WTC11 (cell line): ENCODE measurements at regions not wholly inside any gene's neighbourhood (a gene's known extent, or its start where the extent isn't known, plus 50 kb on each side); places are given as distances from the start of the nearest gene placed in this dataset.

Experiments
- ATAC-seq: fragments of 200-7000 bp; cut with Tn5 transposase; 2 replicates; pipeline ENCODE4 v1.10.0; 2021; ENCODE audit warnings: mild to moderate bottlenecking, moderate library complexity
- CTCF ChIA-PET: fragments of 300-600 bp; sonication (Branson Sonifier 250); formaldehyde crosslinking; loops from one replicate; lab custom pipeline; 2021; ENCODE audit warnings: antibody characterized with exemption; lab: Charles Lee
- POLR2A ChIA-PET: fragments of 350-600 bp; sonication (Branson Sonifier 250); formaldehyde crosslinking; loops from one replicate; lab custom pipeline; 2021; ENCODE audit warnings: antibody characterized with exemption; lab: Charles Lee
- DNase-seq: peaks from one replicate; pipeline ENCODE4 v3.0.0; 2021; ENCODE audit warnings: low spot score
- H3K27ac Mint-ChIP-seq: 2 replicates; pipeline ENCODE4 v1.8.0; 2021; ENCODE audit warnings: mixed read lengths
- H3K27me3 Mint-ChIP-seq: 2 replicates; pipeline ENCODE4 v1.8.0; 2021; ENCODE audit warnings: low read depth, mild to moderate bottlenecking, moderate library complexity, mixed read lengths
- H3K36me3 Mint-ChIP-seq: 2 replicates; pipeline ENCODE4 v1.8.0; 2021; ENCODE audit warnings: mixed read lengths
- H3K4me1 Mint-ChIP-seq: 2 replicates; pipeline ENCODE4 v1.8.0; 2022; ENCODE audit warnings: mixed read lengths
- H3K4me3 Mint-ChIP-seq: 2 replicates; pipeline ENCODE4 v1.8.0; 2021; ENCODE audit warnings: mild to moderate bottlenecking, moderate library complexity, mixed read lengths
- H3K9me3 Mint-ChIP-seq: 2 replicates; pipeline ENCODE4 v1.8.0; 2021; ENCODE audit warnings: mixed read lengths
- ATF1 ChIP-seq: sonication (generic); formaldehyde crosslinking; IDR thresholded peaks from 2 replicates; pipeline ENCODE4 v1.8.1; 2023; ENCODE audit warnings: mild to moderate bottlenecking, moderate library complexity, missing genetic modification reagents
- CBFB ChIP-seq: sonication (generic); formaldehyde crosslinking; IDR thresholded peaks from 2 replicates; pipeline ENCODE4 v1.8.1; 2022; ENCODE audit warnings: mild to moderate bottlenecking, low read depth, missing genetic modification reagents
- ESRRA ChIP-seq: sonication (generic); formaldehyde crosslinking; IDR thresholded peaks from 2 replicates; pipeline ENCODE4 v1.8.1; 2022; ENCODE audit warnings: mild to moderate bottlenecking, missing genetic modification reagents, borderline replicate concordance
- JUN ChIP-seq: sonication (generic); formaldehyde crosslinking; IDR thresholded peaks from 2 replicates; pipeline ENCODE4 v1.8.0; 2023; ENCODE audit warnings: mild to moderate bottlenecking, missing genetic modification reagents
- NR2C2 ChIP-seq: sonication (generic); formaldehyde crosslinking; IDR thresholded peaks from 2 replicates; pipeline ENCODE4 v1.8.0; 2022; ENCODE audit warnings: mild to moderate bottlenecking, missing genetic modification reagents
- NR3C1 ChIP-seq: sonication (generic); formaldehyde crosslinking; conservative IDR thresholded peaks from 2 replicates; pipeline ENCODE4 v1.8.1; 2023; ENCODE audit warnings: low read depth, mild to moderate bottlenecking, missing genetic modification reagents
- SMAD3 ChIP-seq: sonication (generic); formaldehyde crosslinking; IDR thresholded peaks from 2 replicates; pipeline ENCODE4 v1.8.0; 2022; ENCODE audit warnings: missing genetic modification reagents, mild to moderate bottlenecking, borderline replicate concordance
- TCF7 ChIP-seq: sonication (generic); formaldehyde crosslinking; IDR thresholded peaks from 2 replicates; pipeline ENCODE4 v1.8.0; 2022; ENCODE audit warnings: mild to moderate bottlenecking, low read depth, missing genetic modification reagents, moderate library complexity
- TEAD1 ChIP-seq: sonication (generic); formaldehyde crosslinking; IDR thresholded peaks from 2 replicates; pipeline ENCODE4 v1.8.0; 2022; ENCODE audit warnings: mild to moderate bottlenecking, missing genetic modification reagents
- ZNF263 ChIP-seq: sonication (generic); formaldehyde crosslinking; IDR thresholded peaks from 2 replicates; pipeline ENCODE4 v1.8.1; 2022; ENCODE audit warnings: low read depth, mild to moderate bottlenecking, moderate library complexity, missing genetic modification reagents
- ZNF317 ChIP-seq: sonication (generic); formaldehyde crosslinking; IDR thresholded peaks from 2 replicates; pipeline ENCODE4 v1.8.1; 2023; ENCODE audit warnings: low read depth, mild to moderate bottlenecking, moderate library complexity, missing genetic modification reagents, borderline replicate concordance
- ZNF416 ChIP-seq: fragments of 250-450 bp; sonication (Bioruptor Pico); IDR thresholded peaks from 2 replicates; pipeline ENCODE4 v1.9.0; 2021; ENCODE audit warnings: mild to moderate bottlenecking, inconsistent platforms
- ZNF671 ChIP-seq: fragments of 250-450 bp; sonication (Bioruptor Pico); IDR thresholded peaks from 2 replicates; pipeline ENCODE4 v1.8.0; 2021; ENCODE audit warnings: mild to moderate bottlenecking
- TF ChIP-seq, protein P1 (sequence below): sonication (generic); formaldehyde crosslinking; IDR thresholded peaks from 2 replicates; pipeline ENCODE4 v1.8.1; 2022; ENCODE audit warnings: missing genetic modification reagents, borderline replicate concordance
- TF ChIP-seq, protein P2 (sequence below): sonication (generic); formaldehyde crosslinking; IDR thresholded peaks from 2 replicates; pipeline ENCODE4 v1.8.1; 2023; ENCODE audit warnings: mild to moderate bottlenecking, missing genetic modification reagents, borderline replicate concordance
- TF ChIP-seq, protein P3 (sequence below): sonication (generic); formaldehyde crosslinking; IDR thresholded peaks from 2 replicates; pipeline ENCODE4 v1.8.0; 2023; ENCODE audit warnings: mild to moderate bottlenecking, missing genetic modification reagents
- TF ChIP-seq, protein P4 (sequence below): sonication (generic); formaldehyde crosslinking; conservative IDR thresholded peaks from 2 replicates; pipeline ENCODE4 v1.8.1; 2022; ENCODE audit warnings: mild to moderate bottlenecking, missing genetic modification reagents
- TF ChIP-seq, protein P5 (sequence below): sonication (generic); formaldehyde crosslinking; IDR thresholded peaks from 2 replicates; pipeline ENCODE4 v1.8.1; 2023; ENCODE audit warnings: mild to moderate bottlenecking, missing genetic modification reagents, moderate library complexity

DNA sequence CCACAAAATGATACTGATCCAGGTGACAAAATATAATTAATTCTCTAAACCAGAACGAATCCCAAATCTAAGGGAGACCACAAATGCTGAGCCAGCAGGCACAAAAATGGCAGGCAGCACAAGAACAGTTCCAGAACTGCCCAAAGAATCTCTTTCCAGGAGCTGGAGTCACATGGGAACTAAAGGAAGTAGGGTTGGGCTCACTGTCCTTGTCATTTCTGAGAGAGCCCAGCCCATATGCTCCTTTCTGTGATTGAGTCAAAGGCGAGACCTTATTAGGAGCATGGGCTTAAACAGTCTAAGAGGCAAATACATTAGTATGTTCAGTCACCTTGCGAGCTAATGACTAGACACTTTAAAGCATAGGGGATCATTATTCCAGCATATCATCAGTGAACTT is 327.6 kb upstream of the ARID1B start:
- no peak overlapping the region; the same call in 1 of the 2 replicates for H3K27ac Mint-ChIP-seq
- DNase-seq (no peak), ATAC-seq (no peak)
- no peak overlapping the region for H3K4me3 Mint-ChIP-seq
- no peaks in the 10 kb centered on the region for H3K36me3 Mint-ChIP-seq
- no peaks in the 10 kb centered on the region for H3K27me3 Mint-ChIP-seq
- peaks cover 10% of the 10 kb centered on the region; the same call in 1 of the 2 replicates for H3K9me3 Mint-ChIP-seq
- CTCF ChIA-PET: interaction anchor here (0.5 kb wide), 1 partner anchor 1035 kb away, joined by 5 read pairs; no protein-coding TSS in a partner anchor
- TF ChIP-seq SMAD3 (CRISPR knock-in tag) (no peak), NR3C1 (CRISPR knock-in tag) (no peak), ZNF317 (no peak), ZNF416 (CRISPR knock-in tag) (no peak), ATF1 (CRISPR knock-in tag) (no peak), NR2C2 (CRISPR knock-in tag) (no peak), ESRRA (CRISPR knock-in tag) (no peak), ZNF671 (CRISPR knock-in tag) (no peak), CBFB (CRISPR knock-in tag) (no peak), JUN (no peak), ZNF263 (CRISPR knock-in tag) (no peak), TEAD1 (CRISPR knock-in tag) (no peak), TCF7 (CRISPR knock-in tag) (no peak)
- TF ChIP-seq, protein P1, sequence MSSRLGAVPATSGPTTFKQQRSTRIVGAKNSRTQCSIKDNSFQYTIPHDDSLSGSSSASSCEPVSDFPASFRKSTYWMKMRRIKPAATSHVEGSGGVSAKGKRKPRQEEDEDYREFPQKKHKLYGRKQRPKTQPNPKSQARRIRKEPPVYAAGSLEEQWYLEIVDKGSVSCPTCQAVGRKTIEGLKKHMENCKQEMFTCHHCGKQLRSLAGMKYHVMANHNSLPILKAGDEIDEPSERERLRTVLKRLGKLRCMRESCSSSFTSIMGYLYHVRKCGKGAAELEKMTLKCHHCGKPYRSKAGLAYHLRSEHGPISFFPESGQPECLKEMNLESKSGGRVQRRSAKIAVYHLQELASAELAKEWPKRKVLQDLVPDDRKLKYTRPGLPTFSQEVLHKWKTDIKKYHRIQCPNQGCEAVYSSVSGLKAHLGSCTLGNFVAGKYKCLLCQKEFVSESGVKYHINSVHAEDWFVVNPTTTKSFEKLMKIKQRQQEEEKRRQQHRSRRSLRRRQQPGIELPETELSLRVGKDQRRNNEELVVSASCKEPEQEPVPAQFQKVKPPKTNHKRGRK (CRISPR knock-in tag): no peak
- TF ChIP-seq, protein P2, sequence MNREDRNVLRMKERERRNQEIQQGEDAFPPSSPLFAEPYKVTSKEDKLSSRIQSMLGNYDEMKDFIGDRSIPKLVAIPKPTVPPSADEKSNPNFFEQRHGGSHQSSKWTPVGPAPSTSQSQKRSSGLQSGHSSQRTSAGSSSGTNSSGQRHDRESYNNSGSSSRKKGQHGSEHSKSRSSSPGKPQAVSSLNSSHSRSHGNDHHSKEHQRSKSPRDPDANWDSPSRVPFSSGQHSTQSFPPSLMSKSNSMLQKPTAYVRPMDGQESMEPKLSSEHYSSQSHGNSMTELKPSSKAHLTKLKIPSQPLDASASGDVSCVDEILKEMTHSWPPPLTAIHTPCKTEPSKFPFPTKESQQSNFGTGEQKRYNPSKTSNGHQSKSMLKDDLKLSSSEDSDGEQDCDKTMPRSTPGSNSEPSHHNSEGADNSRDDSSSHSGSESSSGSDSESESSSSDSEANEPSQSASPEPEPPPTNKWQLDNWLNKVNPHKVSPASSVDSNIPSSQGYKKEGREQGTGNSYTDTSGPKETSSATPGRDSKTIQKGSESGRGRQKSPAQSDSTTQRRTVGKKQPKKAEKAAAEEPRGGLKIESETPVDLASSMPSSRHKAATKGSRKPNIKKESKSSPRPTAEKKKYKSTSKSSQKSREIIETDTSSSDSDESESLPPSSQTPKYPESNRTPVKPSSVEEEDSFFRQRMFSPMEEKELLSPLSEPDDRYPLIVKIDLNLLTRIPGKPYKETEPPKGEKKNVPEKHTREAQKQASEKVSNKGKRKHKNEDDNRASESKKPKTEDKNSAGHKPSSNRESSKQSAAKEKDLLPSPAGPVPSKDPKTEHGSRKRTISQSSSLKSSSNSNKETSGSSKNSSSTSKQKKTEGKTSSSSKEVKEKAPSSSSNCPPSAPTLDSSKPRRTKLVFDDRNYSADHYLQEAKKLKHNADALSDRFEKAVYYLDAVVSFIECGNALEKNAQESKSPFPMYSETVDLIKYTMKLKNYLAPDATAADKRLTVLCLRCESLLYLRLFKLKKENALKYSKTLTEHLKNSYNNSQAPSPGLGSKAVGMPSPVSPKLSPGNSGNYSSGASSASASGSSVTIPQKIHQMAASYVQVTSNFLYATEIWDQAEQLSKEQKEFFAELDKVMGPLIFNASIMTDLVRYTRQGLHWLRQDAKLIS (CRISPR knock-in tag): no peak
- TF ChIP-seq, protein P3, sequence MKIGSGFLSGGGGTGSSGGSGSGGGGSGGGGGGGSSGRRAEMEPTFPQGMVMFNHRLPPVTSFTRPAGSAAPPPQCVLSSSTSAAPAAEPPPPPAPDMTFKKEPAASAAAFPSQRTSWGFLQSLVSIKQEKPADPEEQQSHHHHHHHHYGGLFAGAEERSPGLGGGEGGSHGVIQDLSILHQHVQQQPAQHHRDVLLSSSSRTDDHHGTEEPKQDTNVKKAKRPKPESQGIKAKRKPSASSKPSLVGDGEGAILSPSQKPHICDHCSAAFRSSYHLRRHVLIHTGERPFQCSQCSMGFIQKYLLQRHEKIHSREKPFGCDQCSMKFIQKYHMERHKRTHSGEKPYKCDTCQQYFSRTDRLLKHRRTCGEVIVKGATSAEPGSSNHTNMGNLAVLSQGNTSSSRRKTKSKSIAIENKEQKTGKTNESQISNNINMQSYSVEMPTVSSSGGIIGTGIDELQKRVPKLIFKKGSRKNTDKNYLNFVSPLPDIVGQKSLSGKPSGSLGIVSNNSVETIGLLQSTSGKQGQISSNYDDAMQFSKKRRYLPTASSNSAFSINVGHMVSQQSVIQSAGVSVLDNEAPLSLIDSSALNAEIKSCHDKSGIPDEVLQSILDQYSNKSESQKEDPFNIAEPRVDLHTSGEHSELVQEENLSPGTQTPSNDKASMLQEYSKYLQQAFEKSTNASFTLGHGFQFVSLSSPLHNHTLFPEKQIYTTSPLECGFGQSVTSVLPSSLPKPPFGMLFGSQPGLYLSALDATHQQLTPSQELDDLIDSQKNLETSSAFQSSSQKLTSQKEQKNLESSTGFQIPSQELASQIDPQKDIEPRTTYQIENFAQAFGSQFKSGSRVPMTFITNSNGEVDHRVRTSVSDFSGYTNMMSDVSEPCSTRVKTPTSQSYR: no peak
- TF ChIP-seq, protein P4, sequence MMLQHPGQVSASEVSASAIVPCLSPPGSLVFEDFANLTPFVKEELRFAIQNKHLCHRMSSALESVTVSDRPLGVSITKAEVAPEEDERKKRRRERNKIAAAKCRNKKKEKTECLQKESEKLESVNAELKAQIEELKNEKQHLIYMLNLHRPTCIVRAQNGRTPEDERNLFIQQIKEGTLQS: no peak
- TF ChIP-seq, protein P5, sequence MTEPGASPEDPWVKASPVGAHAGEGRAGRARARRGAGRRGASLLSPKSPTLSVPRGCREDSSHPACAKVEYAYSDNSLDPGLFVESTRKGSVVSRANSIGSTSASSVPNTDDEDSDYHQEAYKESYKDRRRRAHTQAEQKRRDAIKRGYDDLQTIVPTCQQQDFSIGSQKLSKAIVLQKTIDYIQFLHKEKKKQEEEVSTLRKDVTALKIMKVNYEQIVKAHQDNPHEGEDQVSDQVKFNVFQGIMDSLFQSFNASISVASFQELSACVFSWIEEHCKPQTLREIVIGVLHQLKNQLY (CRISPR knock-in tag): no peak
- TF ChIP-seq, all 79 proteins: peak for 0
- POLR2A ChIA-PET: no interaction called here
- peaks cover 4% of the 10 kb centered on the region; the same call in 1 of the 2 replicates for H3K4me1 Mint-ChIP-seq
